ENCODE measurements at regions not wholly inside any gene's neighbourhood (a gene's known extent, or its start where the extent isn't known, plus 50 kb on each side); places are given as distances from the start of the nearest gene placed in this dataset.

DNA sequence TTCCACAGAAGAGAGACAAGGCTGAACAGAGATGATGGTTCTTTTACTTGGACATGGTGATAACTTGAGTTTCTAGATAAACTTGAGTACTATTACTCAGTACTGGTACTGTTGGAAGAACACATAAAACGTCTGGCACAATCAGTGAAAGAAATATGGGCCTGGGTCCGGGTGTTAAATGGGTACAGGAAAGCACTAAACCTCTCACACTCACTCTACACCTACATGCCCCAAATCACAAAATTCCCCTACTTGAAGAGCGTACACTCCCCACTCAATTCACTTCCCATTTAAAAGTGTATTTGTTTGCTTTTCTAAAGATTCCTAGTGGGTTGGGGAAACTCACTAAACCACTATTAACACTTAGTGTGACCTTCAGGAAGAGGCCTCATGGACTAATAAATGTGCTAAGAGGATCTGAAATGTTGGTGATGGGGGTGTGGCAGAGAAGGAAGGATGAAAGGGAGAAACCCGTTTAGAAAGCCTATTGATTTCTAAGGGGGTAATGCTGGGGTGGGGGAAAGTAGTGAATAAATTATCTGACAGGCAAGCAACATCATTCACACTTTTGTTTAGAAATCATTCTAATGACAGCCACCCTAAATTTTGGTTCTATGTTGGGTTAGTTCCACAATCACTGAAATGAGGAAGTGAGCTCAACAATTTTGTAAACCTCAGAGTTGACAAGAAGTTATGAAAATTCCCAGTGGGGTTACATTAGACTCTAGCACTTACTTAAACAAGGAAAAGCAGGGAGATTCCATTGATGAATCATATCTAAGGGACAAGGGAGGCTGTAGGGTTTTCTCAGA is 222.6 kb upstream of the MARCKS start:
- DNase-seq (ENCODE audit: low read depth in 4 of 4, low spot score in 3 of 4) = no peak

DNA sequence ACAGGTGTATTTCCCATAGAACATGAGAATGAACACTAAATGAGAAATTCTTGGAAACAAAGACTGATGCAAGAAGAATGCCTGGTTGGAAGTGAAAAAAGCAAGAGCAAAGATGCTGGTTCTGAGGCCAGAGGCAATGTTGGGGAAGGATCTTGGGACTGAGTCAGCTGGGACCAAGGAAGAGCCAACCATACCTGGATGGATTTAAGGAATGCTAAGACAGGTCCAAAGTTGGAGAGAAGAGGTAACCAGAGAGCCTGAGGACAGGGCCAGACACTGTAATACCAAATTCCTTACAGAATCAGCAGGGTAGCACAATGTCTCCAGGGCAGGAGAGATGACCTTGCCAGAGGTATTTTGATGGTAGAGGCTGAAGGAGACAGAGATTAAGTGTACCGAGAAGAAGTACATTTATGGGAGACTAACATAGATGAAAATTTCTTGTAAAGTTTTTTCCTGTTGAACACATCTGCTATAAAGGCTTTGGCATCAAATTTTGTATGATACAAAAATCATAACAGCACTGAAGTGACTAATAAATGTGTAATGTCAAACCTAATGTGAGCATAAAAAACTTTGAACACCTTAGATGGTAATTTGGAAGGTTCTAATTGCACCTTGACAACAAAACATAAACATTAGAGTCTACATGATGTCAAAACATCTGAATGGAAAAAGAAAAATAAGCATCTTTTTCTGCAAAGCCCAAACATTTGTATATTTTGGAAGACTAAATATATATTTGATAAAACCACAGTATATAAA is 221.7 kb upstream of the MARCKS start:
- DNase-seq (ENCODE audit: low read depth in 4 of 4, low spot score in 3 of 4) = no peak

DNA sequence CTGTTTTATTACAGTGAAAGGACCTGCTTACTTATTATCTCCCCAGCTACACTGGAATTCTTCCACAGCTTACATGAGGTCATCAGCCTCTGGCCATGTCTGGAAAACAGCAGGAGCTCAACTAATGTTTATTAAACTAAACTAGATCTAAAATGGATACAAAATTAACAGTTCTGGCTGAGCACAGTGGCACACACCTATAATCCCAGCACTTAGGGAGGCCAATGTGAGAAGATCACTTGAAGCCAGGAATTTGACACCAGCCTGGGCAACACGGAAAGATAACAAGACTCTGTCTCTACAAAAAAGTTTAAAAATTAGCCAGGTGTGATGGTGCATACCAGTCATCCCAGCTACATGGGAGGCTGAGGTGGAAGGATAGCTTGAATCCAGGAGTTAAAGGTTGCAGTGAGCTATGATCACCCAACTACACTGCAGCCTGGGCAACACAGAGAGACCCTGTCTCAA is 220.8 kb upstream of the MARCKS start:
- no peak for DNase-seq (ENCODE audit: low read depth in 4 of 4, low spot score in 3 of 4)

DNA sequence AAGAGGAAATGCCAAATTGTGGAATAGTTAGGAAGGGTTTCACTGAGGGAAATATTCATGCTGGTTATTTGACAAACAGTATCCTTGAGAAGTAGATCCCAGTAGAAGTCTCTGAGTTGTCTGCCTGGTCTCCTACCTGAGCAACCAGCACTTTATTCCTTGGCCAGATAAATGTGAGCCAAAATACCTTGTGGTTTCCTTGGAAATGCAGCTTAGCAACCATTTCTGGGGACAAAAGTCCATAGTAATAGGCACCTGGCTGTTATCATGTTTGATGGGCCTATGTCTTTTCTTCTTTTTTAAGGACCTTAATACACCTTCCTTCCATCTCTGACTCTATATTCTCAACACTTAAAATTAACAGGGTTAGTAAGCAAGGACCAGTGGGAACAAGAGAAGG is 217.1 kb upstream of the MARCKS start:
- DNase-seq (ENCODE audit: low read depth in 4 of 4, low spot score in 3 of 4) = no peak

DNA sequence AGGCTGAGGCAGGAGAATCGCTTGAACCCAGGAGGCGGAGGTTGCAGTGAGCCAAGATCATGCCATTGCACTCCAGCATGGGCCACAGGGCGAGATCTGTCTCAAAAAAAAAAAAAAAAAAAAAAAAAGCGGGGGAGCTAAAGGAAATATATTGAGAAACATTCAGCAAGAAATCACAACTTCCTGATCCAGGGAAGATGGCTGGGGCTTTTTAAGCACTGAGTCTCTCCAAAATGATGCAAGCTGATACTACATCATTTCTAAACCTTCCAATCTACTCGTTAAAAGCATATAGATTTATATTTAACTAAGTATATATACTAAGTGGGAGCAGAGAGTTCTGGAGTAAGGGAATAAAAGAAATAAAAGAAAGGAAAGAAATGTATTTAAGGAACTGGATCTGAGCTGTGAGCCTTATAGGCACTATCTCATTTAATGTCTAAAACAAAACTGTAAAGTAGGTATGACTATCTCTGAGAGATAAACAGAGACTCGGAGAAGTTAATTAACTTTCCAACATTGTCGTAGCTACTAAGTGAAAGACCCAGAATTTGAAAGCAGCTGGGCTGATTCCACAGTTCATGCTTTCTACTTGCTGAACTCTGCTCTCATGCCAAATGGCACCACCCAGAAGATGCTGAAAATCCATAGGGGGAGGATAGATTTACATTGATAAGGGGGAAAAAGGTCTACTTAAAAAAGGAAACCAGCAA is 215.0 kb upstream of the MARCKS start:
- no peak for DNase-seq (ENCODE audit: low read depth in 4 of 4, low spot score in 3 of 4)

DNA sequence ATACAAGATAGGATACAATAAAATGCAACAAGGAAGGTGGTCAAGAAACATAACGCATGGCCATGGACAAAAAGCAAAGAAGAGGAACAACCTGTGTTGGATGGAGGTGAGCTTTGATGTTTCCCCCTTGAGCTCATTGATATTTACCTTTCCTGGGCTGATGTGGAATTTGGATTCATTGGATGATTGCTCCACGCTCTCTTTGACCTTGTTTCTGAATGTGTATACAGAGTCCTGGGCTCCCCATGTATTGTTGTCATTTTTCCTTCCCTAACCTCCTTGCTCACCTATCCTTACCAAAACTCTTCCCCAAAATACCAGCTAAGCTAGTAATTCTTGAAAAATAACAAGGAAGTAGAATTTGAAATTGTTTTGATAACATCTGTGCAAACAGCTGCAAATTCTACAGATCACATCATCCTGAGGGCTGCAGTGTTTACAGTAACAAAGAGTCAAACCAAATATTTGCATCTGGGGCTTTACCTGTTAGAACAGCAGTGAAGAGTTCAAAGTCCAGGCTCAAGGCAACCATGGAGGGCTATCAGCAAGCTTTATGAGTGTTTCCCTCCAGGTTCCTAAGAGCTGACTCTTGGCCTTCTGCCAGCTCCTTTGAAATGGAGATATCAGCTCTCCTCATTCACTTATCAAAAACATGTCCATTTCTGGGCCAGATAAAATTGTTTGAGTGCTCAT is 214.3 kb upstream of the MARCKS start:
- no peak for DNase-seq (ENCODE audit: low read depth in 4 of 4, low spot score in 3 of 4)

DNA sequence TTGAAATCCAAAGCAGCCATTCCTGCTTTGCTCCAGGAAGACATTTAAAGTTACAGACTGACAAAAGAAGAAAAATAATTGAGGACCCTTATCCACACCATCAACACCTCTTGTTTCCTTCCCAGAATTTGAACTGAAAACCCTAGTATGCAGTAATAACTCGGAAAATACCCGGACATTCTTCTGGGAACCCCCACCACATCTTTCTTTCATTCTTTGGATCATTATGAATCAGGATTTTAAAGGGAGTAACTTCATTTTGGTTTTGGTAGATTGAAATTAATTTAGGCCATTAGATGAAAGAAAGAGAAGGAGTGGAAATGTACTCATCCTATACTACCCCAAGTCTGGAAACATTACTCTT is 213.8 kb upstream of the MARCKS start:
- DNase-seq (ENCODE audit: low read depth in 4 of 4, low spot score in 3 of 4) = no peak

DNA sequence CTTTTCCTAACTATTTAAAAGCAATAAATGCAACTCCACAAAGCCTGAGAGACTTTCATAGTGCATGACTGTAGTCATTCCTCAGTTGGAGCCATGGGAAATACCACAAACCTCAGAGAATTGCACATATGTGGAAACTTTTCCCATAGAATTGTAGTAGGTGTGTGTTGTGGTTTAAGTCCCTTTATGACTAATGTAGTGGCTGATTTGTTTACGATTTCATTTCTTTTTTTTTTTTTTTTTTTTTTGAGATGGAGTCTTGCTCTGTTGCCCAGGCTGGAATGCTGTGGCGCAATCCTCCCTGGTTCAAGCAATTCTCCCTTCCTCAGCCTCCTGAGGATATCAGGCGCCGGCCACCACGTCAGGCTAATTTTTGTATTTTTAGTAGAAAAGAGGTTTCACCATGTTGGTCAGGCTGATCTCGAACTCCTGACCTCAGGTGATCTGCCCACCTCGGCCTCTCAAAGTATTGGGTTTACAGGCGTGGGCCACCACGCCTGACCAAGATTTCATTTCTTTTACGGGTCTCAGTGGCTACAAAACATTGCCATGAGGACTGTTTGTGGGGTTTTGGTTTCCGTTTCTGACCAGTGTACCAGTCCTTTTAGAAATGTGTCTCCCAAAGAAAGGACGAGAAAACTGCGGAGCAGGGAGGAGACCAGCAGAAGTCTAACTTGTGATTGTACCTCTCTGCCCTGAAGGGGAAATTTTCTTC is 212.1 kb upstream of the MARCKS start:
- DNase-seq (ENCODE audit: low read depth in 4 of 4, low spot score in 3 of 4) = no peak

DNA sequence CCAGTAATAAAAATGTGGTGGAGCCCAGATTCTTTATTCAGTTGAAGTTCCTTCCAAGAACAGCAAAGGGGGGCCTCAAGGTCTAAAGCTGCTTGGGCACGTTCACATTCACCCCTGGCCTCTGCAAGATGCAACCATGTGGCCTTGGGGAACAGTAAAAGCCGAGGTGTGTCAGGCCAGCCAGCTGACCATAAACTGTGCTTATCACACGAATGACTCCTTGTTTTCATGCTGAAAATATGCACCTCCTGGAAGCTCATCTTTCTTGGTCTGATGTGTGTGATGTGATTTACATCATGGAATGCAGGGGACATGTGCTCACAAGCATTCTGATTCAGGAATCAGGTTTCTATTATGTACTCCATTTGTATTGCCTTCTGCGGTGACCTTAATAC is 211.6 kb upstream of the MARCKS start:
- no peak for DNase-seq (ENCODE audit: low read depth in 4 of 4, low spot score in 3 of 4)

DNA sequence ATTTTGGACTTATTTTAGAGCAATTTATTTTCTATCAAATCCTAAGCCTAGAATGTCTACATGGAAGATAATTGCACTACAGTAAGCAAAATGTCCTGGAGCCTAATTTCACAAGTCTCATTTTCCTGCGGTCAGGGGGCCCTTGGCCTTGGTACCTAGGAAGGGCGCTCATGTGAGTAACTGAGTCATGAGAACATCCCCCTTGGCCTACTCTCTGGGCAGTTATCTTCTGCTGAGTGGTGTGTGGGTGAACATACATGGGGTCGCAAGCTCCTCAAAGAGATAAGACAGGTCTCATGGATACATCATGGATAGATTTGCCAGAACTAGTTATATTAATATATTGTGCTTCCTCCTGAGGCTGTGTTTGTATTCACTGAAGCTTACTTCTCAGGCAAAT is 211.2 kb upstream of the MARCKS start:
- DNase-seq (ENCODE audit: low read depth in 4 of 4, low spot score in 3 of 4) = no peak

DNA sequence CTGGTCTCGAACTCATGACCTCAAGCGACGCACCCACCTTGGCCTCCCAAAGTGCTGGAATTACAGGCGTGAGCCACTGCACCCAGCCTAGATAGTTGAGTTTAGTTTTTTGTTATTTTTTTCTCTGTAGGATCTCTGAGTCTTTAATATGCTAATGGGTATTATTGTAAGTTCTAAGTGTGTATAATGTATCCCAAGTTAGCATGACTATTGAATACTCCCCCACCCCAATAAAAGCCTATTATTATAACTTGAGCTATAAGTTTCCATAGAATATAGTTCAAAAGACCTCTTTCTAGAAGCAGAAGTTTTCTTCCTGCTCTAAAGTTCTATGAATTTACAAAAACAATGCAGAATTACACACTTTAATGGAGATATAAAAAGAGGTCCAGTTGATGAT is 210.4 kb upstream of the MARCKS start:
- no peak for DNase-seq (ENCODE audit: low read depth in 4 of 4, low spot score in 3 of 4)

DNA sequence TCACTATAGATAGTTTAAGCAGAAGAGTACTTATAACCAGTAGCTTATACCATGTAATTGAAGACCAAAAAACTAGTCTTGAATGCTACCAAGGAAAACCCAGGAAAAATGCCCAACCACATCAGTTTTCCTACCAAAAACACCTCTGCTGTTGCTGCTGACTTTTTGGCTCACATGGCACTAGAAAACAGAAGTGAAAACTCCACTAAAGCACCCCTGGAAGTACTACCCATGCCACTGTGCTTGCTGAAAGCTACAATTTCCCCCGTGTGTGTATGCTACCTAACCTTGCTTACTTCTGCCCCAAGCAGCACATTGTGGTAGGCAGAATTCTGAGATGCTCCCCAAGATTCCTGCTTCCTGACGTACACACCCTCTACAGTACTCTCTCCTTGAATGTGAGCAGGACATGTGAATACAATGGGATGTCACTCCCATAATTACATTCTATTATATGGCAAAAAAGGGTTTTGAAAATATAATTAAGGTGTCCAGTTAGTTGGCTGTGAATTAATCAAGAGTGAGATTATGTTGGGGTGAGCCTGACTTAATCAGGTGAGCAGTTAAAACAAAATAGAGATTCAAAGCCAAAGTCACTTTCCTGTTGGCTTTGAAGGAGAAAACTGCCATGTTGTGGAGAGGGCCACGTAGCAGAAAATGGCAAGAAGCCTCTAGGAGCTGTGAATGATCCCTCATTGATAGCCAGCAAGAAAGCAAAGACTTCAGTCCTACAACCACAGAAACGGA is 209.8 kb upstream of the MARCKS start:
- no peak for DNase-seq (ENCODE audit: low read depth in 4 of 4, low spot score in 3 of 4)

DNA sequence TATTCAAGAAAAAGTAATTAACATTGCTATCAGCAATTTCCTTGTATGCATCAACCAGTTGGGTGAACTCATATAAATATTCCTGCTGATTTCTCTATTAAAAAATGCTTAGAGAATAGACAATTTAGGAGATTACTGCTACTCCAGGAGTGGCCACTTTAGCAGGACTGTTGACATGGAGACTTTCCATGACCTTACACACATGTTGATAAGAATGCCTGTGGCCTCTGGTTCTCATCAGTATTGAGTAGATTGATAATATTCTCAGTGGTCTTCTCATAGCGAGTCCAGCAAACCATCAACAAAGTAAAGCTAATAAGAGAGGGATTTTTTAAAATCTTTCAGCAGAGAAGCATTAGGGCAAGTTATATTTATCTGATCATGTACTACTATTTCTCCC is 208.4 kb upstream of the MARCKS start:
- no peak for DNase-seq (ENCODE audit: low read depth in 4 of 4, low spot score in 3 of 4)

DNA sequence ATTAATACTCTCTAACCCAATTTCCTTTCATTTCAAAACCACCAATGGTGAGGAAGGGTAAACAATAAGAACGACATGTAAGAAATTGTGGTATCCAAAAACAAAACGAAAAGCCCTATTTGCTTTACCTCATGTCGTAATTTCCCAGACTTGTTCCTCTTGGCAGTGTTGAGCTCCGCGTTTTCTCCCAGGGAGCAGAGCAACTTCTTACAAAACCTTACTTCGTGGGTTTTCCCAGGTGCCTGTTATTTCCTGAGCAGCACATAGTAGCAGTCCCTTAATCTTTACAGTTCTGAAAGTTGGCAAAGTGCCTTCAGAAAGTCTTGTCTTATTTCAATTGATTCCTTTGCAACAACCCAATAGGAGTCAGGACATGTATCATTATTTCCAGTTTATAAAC is 207.9 kb upstream of the MARCKS start:
- DNase-seq (ENCODE audit: low read depth in 4 of 4, low spot score in 3 of 4) = no peak

DNA sequence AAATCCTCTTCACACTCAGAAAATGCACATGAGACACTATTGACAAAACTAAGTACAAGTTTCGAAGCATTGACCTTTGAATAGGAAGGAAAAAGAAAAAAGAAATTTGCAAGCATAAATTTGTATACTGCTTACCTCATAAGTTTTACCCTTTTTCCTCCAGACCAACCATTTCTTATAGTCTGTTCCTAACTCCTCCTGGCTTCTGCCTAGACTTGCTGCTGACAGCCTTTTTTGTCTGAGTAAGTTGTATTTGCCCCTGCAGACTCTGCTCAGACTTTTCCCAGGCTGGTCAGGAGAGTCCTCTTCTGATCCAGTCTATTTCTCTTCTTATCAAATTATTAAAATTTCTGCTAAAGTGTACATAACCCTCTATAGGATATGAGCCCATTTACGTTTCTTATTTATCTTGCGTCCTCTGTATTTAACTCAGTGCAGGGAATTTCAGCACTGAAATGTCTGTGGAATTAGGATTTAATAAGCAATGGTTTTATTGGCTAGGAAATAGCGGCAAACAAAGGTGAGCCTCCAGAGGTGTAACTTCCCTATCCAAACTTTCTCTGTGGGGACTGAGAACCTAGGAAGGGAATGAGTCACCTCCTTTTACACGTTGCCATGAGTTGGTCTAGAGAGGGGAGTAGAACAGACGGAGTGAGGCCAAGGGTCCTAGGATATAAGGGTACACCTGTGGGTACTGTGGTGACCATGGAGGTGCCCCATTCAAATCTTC is 207.1 kb upstream of the MARCKS start:
- no peak for DNase-seq (ENCODE audit: low read depth in 4 of 4, low spot score in 3 of 4)

DNA sequence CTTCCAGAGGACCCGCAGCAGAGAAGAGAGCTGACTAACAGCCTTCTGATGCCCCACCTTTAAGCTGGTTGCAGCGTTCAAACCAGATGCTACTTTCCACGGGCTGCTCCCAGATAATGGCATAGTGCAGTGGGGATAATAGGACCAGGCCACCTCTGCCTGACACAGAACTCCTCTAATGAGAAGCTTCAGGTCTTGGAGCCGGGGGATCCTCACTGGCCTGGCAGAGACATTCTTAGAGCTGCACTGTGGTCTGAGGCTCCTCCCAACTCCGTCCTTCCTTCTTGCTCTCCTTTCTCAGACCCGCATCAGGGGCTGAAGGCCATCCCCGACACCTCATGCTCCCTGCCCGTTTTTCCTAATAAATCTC is 206.6 kb upstream of the MARCKS start:
- no peak for DNase-seq (ENCODE audit: low read depth in 4 of 4, low spot score in 3 of 4)

DNA sequence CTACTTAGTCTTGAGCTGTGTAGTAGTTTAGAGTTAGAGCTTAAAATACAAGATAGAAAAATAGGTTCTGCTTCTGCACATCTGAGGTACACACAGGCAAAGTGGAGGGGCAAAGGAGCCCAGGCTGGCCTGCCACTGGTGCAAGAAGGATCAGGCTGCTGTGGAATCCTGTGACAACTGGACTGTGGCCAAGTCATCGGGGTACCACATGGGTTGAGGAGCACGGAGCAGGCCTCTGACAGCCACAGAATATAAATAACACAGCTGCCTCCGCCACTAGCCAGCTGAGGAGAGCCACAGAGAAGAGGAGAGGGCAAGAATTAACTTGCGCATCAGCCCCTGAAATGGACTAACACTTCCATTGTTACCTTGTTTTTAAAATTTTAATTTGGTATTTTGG is 206.0 kb upstream of the MARCKS start:
- no peak for DNase-seq (ENCODE audit: low read depth in 4 of 4, low spot score in 3 of 4)

DNA sequence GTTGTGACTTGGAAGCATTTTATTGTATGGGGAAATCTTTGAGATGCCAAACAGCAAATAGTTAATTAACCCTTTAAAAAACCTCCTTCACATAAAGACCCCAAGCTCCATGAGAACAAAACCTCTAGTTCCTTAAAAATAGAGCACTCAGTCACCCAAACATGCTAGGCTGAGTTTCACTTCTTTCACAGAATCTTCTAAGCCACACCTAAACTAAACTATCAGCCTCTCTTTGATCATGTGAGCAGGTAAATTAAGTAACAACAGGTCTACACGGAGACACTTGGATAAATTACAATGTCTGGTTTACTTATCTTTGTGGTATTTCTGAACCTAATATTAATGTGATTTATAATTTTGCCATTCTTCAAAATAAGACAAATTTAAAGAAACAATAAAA is 205.2 kb upstream of the MARCKS start:
- DNase-seq (ENCODE audit: low read depth in 4 of 4, low spot score in 3 of 4) = no peak

DNA sequence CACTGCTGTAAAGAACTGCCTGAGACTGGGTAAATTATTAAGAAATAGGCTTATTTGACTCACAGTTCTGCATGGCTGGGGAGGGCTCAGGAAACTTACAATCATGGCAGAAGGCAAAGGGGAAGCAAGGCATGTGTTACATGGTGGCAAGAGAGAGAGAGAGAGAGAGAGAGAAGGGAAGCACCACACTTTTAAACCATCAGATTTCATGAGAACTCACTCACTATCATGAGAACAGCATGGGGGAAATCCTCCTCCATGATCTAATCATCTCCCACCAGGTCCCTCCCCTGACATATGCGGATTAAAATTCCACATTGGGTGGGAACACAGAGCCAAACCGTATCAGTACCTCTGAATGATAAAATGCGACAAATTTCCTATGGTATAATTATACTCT is 203.9 kb upstream of the MARCKS start:
- no peak for DNase-seq (ENCODE audit: low read depth in 4 of 4, low spot score in 3 of 4)

Measured in right renal pelvis (tissue), 4 donors.